Hepatocyte (in vitro differentiated cells): ENCODE measurements at regions not wholly inside any gene's neighbourhood (a gene's known extent, or its start where the extent isn't known, plus 50 kb on each side); places are given as distances from the start of the nearest gene placed in this dataset.

Experiments used
- DNase-seq: peaks from one replicate; pipeline ENCODE4 v3.0.0-alpha.2; 2016; ENCODE audit warnings: low spot score
- H2AFZ ChIP-seq: fragments of 200-600 bp; sonication (generic); 2 replicates; pipeline ENCODE4 v1.6.0; 2016; ENCODE audit warnings: antibody characterized with exemption, mild to moderate bottlenecking
- H3K27ac ChIP-seq: fragments of 200-600 bp; sonication (generic); 2 replicates; pipeline ENCODE4 v1.5.1; 2016; ENCODE audit warnings: mild to moderate bottlenecking
- H3K27me3 ChIP-seq: fragments of 200-600 bp; sonication (generic); 2 replicates; pipeline ENCODE4 v1.6.1; 2016
- H3K36me3 ChIP-seq: fragments of 200-600 bp; sonication (generic); replicated peaks from 2 replicates; pipeline ENCODE4 v1.5.1; 2016; ENCODE audit warnings: low read depth; ENCODE audit not compliant: insufficient read depth
- H3K4me1 ChIP-seq: fragments of 200-600 bp; sonication (generic); 2 replicates; pipeline ENCODE4 v1.5.1; 2016; ENCODE audit warnings: mild to moderate bottlenecking, moderate library complexity; ENCODE audit not compliant: insufficient read depth
- H3K4me2 ChIP-seq: fragments of 200-600 bp; sonication (generic); 2 replicates; pipeline ENCODE4 v1.6.0; 2016
- H3K4me3 ChIP-seq: fragments of 200-600 bp; sonication (generic); 2 replicates; pipeline ENCODE4 v1.5.1; 2016; ENCODE audit warnings: mild to moderate bottlenecking
- H3K79me2 ChIP-seq: fragments of 200-600 bp; sonication (generic); 2 replicates; pipeline ENCODE4 v1.6.0; 2017; ENCODE audit warnings: mild to moderate bottlenecking
- H3K9me2 ChIP-seq: fragments of 200-600 bp; sonication (generic); replicated peaks from 2 replicates; pipeline ENCODE4 v1.6.0; 2017; ENCODE audit warnings: mild to moderate bottlenecking; ENCODE audit not compliant: insufficient read depth
- H3K9me3 ChIP-seq: fragments of 200-600 bp; sonication (generic); 2 replicates; pipeline ENCODE4 v1.5.1; 2016; ENCODE audit warnings: low read depth, mild to moderate bottlenecking
- H4K20me1 ChIP-seq: fragments of 200-600 bp; sonication (generic); 2 replicates; pipeline ENCODE4 v1.6.0; 2016; ENCODE audit warnings: mild to moderate bottlenecking; ENCODE audit not compliant: insufficient read depth, poor library complexity, severe bottlenecking
- CTCF ChIP-seq: fragments of 200-600 bp; sonication (generic); IDR thresholded peaks from 2 replicates; pipeline ENCODE4 v1.5.1; 2016; ENCODE audit warnings: antibody characterized with exemption, mild to moderate bottlenecking; ENCODE audit not compliant: poor library complexity
- EZH2 ChIP-seq: fragments of 200-600 bp; sonication (generic); IDR thresholded peaks from 2 replicates; pipeline ENCODE4 v1.6.1; 2016; ENCODE audit warnings: antibody characterized with exemption, mild to moderate bottlenecking, borderline replicate concordance
- EZH2phosphoT487 ChIP-seq: fragments of 200-600 bp; sonication (generic); IDR thresholded peaks from one replicate; pipeline ENCODE4 v1.6.1; 2018; ENCODE audit warnings: antibody characterized with exemption, mild to moderate bottlenecking, low read depth, moderate library complexity; ENCODE audit not compliant: unreplicated experiment, severe bottlenecking
- WGBS: methylation state at CpG from one replicate; pipeline ENCODE4 v1.1.6; 2016; ENCODE audit warnings: low lambda C conversion rate; ENCODE audit errors: missing lambda C conversion rate; 5-methylcytosine and 5-hydroxymethylcytosine counted together

DNA sequence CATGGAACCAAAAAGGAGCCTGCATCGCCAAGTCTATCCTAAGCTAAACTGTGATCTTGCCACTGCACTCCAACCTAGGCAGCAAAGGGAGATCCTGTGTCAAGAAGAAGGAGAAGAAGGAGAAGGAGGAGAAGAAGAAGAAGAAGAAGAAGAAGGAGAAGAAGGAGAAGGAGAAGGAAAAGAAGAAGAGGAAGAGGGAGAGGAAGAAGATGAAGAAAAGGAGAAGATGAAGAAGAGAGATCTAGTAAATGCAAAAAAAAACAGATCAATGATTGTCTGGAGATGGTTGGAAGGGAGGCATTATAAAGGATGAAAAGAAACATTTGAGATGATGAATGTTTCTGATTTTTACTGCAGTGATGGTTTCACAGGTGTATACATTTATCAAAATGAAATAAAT is 1629.0 kb upstream of the PIK3C3 start:
- TF ChIP-seq EZH2phosphoT487 (no peak), EZH2 (no peak), CTCF (no peak)
- no peaks in the 10 kb centered on the region for H3K4me1 ChIP-seq
- 73% methylated on average over 1 of the region's 1 CpG for WGBS

GRCh38 chr18:40314199-40314598 is 1640.8 kb upstream of the PIK3C3 start:
- Histone ChIP-seq H3K27ac (no peak overlapping the region), H3K4me1 (no peaks in the 10 kb centered on the region), H2AFZ (no peak overlapping the region), H3K4me3 (no peak overlapping the region), H3K36me3 (no peaks in the 10 kb centered on the region), H4K20me1 (no peaks in the 10 kb centered on the region), H3K9me2 (no peaks in the 10 kb centered on the region), H3K9me3 (no peaks in the 10 kb centered on the region), H3K4me2 (no peak overlapping the region), H3K79me2 (no peaks in the 10 kb centered on the region), H3K27me3 (no peaks in the 10 kb centered on the region)
- no peak for DNase-seq
- 53% methylated on average over 2 of the region's 2 CpGs for WGBS
- TF ChIP-seq CTCF (no peak), EZH2 (no peak), EZH2phosphoT487 (no peak)

More for the DNA sequence above, 1629.0 kb upstream of the PIK3C3 start:
- no peak for DNase-seq
- no peaks in the 10 kb centered on the region for H3K79me2 ChIP-seq
- H3K36me3 ChIP-seq: no peaks in the 10 kb centered on the region
- H3K27ac ChIP-seq: no peak overlapping the region
- H3K4me3 ChIP-seq: no peak overlapping the region
- no peaks in the 10 kb centered on the region for H3K9me3 ChIP-seq
- no peaks in the 10 kb centered on the region for H3K27me3 ChIP-seq
- no peaks in the 10 kb centered on the region for H4K20me1 ChIP-seq
- H2AFZ ChIP-seq: no peak overlapping the region
- no peaks in the 10 kb centered on the region for H3K9me2 ChIP-seq
- no peak overlapping the region for H3K4me2 ChIP-seq

GRCh38 chr18:40313030-40313642 is 1641.9 kb upstream of the PIK3C3 start:
- TF ChIP-seq EZH2phosphoT487: no peak
- no peak for TF ChIP-seq EZH2
- Histone ChIP-seq H3K4me3 (no peak overlapping the region), H2AFZ (no peak overlapping the region), H3K27me3 (no peaks in the 10 kb centered on the region), H3K9me2 (no peaks in the 10 kb centered on the region), H3K36me3 (no peaks in the 10 kb centered on the region), H3K79me2 (no peaks in the 10 kb centered on the region), H3K9me3 (no peaks in the 10 kb centered on the region), H4K20me1 (no peaks in the 10 kb centered on the region), H3K27ac (no peak overlapping the region), H3K4me1 (no peaks in the 10 kb centered on the region), H3K4me2 (no peak overlapping the region)
- 88% methylated on average over 11 of the region's 11 CpGs for WGBS
- DNase-seq: no peak

- Histone ChIP-seq H3K27me3 (no peaks in the 10 kb centered on the region), H3K9me3 (no peaks in the 10 kb centered on the region), H3K79me2 (no peaks in the 10 kb centered on the region), H3K4me3 (no peak overlapping the region), H3K27ac (no peak overlapping the region), H3K4me2 (no peak overlapping the region), H3K4me1 (no peaks in the 10 kb centered on the region), H3K9me2 (no peaks in the 10 kb centered on the region), H3K36me3 (no peaks in the 10 kb centered on the region), H4K20me1 (no peaks in the 10 kb centered on the region), H2AFZ (no peak overlapping the region)
- DNase-seq: no peak
- TF ChIP-seq EZH2phosphoT487: no peak
- no peak for TF ChIP-seq EZH2
- no peak for TF ChIP-seq CTCF
- 94% methylated on average over 3 of the region's 3 CpGs for WGBS
These were observed 1647.4 kb upstream of the PIK3C3 start for GRCh38 chr18:40307627-40308026.
